Esophagus muscularis mucosa (tissue), 3 donors: ENCODE measurements at regions not wholly inside any gene's neighbourhood (a gene's known extent, or its start where the extent isn't known, plus 50 kb on each side); places are given as distances from the start of the nearest gene placed in this dataset.

ENCODE experiments used
- CTCF ChIP-seq, 3 experiments: fragments of 200-600 bp in 2 of 3; fragments of 450-650 bp in 1 of 3; sonication (generic) in 2 of 3; IDR thresholded peaks; one replicate each; pipeline ENCODE4 v1.5.1; 2017 to 2019; ENCODE audit warnings: antibody characterized with exemption in 3 of 3, mild to moderate bottlenecking in 2 of 3, moderate library complexity in 1 of 3
- POLR2A ChIP-seq: fragments of 450-650 bp; IDR thresholded peaks from one replicate; pipeline ENCODE4 v1.6.1; 2017; ENCODE audit warnings: antibody characterized with exemption, moderate library complexity, mild to moderate bottlenecking, low read depth
- POLR2AphosphoS5 ChIP-seq, 2 donors: sonication (generic); formaldehyde crosslinking; IDR thresholded peaks; one replicate each; pipeline ENCODE4 v1.6.1; 2017; ENCODE audit warnings: antibody characterized with exemption in 2 of 2

DNA sequence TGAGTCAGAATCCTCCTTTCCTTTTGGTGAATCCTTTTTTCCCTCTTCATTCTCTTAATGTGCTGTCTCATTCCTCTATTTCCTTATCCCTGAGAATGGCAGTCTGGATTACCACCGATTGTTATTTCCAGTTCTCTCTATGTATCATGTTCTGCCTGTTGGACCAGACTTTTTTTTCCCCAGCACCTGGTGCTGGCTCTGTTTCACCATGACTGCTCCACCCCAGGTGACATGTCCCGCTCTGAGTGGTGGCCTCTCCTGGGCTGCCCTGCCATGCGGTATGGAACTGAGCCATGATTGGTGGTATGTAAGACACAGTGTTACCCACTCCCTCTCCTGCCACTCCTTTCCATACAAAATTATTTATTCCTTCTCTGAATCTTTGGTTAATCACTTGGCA is 399.9 kb downstream of the GATA3 start:
- no peak for TF ChIP-seq POLR2A
- TF ChIP-seq POLR2AphosphoS5 (IDR thresholded peaks at IDR 0.05): no peak
- TF ChIP-seq CTCF (IDR thresholded peaks at IDR 0.05): no peak
